HUES6 (cell line): ENCODE measurements at regions not wholly inside any gene's neighbourhood (a gene's known extent, or its start where the extent isn't known, plus 50 kb on each side); places are given as distances from the start of the nearest gene placed in this dataset.
"Not testable (repeated sequence)": the region's sequence is repeated elsewhere in the genome, so short reads cannot be mapped to it uniquely, and the experiment has no call there.

Experiments
- H3K27ac ChIP-seq: 2 replicates; pipeline ENCODE4 v1.7.0; 2013; ENCODE audit warnings: low read depth, mild to moderate bottlenecking, low read length, inconsistent platforms
- H3K27me3 ChIP-seq: 2 replicates; pipeline ENCODE4 v1.6.1; 2013; ENCODE audit warnings: low read length; ENCODE audit not compliant: control insufficient read depth, insufficient read depth
- H3K36me3 ChIP-seq: 2 replicates; pipeline ENCODE4 v1.6.1; 2013; ENCODE audit warnings: low read length; ENCODE audit not compliant: control insufficient read depth, insufficient read depth
- H3K4me1 ChIP-seq: 2 replicates; pipeline ENCODE4 v1.6.1; 2013; ENCODE audit warnings: low read length; ENCODE audit not compliant: control insufficient read depth, insufficient read depth
- H3K4me3 ChIP-seq: 2 replicates; pipeline ENCODE4 v1.5.1; 2013; ENCODE audit warnings: low read depth, low read length
- H3K9ac ChIP-seq: one replicate; pipeline ENCODE4 v1.6.1; 2013; ENCODE audit warnings: mild to moderate bottlenecking, low read length
- H3K9me3 ChIP-seq: 2 replicates; pipeline ENCODE4 v1.6.1; 2013; ENCODE audit warnings: low read depth, low read length; ENCODE audit not compliant: control insufficient read depth, insufficient read depth

GRCh38 chrX:121433289-121433688, 385.9 kb downstream of the GLUD2 start:
- no peak overlapping the region for H3K9ac ChIP-seq
- peaks cover 10% of the 10 kb centered on the region for H3K9me3 ChIP-seq
- H3K27me3 ChIP-seq = no peaks in the 10 kb centered on the region; the same call in 1 of the 2 replicates
- no peaks in the 10 kb centered on the region for H3K36me3 ChIP-seq
- no peaks in the 10 kb centered on the region for H3K4me1 ChIP-seq
- no peak overlapping the region for H3K4me3 ChIP-seq
- no peak overlapping the region for H3K27ac ChIP-seq

- not testable (repeated sequence) for H3K27ac ChIP-seq
These were observed 390.3 kb downstream of the GLUD2 start for GRCh38 chrX:121437666-121438065.

GRCh38 chrX:121455890-121456289, 408.5 kb downstream of the GLUD2 start:
- Histone ChIP-seq H3K4me1 (no peaks in the 10 kb centered on the region), H3K9ac (no peak overlapping the region), H3K27ac (no peak overlapping the region), H3K4me3 (no peak overlapping the region), H3K27me3 (no peaks in the 10 kb centered on the region; the same call in 1 of the 2 replicates), H3K9me3 (no peaks in the 10 kb centered on the region), H3K36me3 (no peaks in the 10 kb centered on the region)

More at GRCh38 chrX:121437666-121438065, 390.3 kb downstream of the GLUD2 start:
- not testable (repeated sequence) for H3K4me3 ChIP-seq, H3K9me3 ChIP-seq, H3K9ac ChIP-seq, H3K4me1 ChIP-seq, H3K36me3 ChIP-seq, H3K27me3 ChIP-seq

- H3K4me1 ChIP-seq = no peaks in the 10 kb centered on the region
- no peak overlapping the region for H3K9ac ChIP-seq
- H3K4me3 ChIP-seq = no peak overlapping the region
- no peaks in the 10 kb centered on the region; the same call in 1 of the 2 replicates for H3K27me3 ChIP-seq
- H3K36me3 ChIP-seq = no peaks in the 10 kb centered on the region
- no peak overlapping the region for H3K27ac ChIP-seq
- H3K9me3 ChIP-seq = no peaks in the 10 kb centered on the region; the same call in 1 of the 2 replicates
These were observed 408.9 kb downstream of the GLUD2 start for GRCh38 chrX:121456315-121456714.

GRCh38 chrX:121457096-121457495, 409.7 kb downstream of the GLUD2 start:
- H3K4me1 ChIP-seq = no peaks in the 10 kb centered on the region
- no peaks in the 10 kb centered on the region; the same call in 1 of the 2 replicates for H3K9me3 ChIP-seq
- no peaks in the 10 kb centered on the region; the same call in 1 of the 2 replicates for H3K27me3 ChIP-seq
- H3K4me3 ChIP-seq = no peak overlapping the region
- H3K36me3 ChIP-seq = no peaks in the 10 kb centered on the region
- H3K27ac ChIP-seq = no peak overlapping the region
- no peak overlapping the region for H3K9ac ChIP-seq

GRCh38 chrX:121479406-121479805, 432.0 kb downstream of the GLUD2 start:
- Histone ChIP-seq H3K9ac (no peak overlapping the region), H3K9me3 (peaks cover 14% of the 10 kb centered on the region), H3K4me1 (no peaks in the 10 kb centered on the region), H3K4me3 (no peak overlapping the region), H3K27me3 (no peaks in the 10 kb centered on the region; the same call in 1 of the 2 replicates), H3K27ac (no peak overlapping the region), H3K36me3 (no peaks in the 10 kb centered on the region)

- H3K36me3 ChIP-seq = no peaks in the 10 kb centered on the region
- no peaks in the 10 kb centered on the region for H3K4me1 ChIP-seq
- H3K9ac ChIP-seq = no peak overlapping the region
- no peak overlapping the region for H3K27ac ChIP-seq
- no peaks in the 10 kb centered on the region for H3K27me3 ChIP-seq
- H3K9me3 ChIP-seq = no peaks in the 10 kb centered on the region
- H3K4me3 ChIP-seq = no peak overlapping the region
These were observed 449.6 kb downstream of the GLUD2 start for GRCh38 chrX:121496966-121497365.

GRCh38 chrX:121504153-121504552, 456.7 kb downstream of the GLUD2 start:
- Histone ChIP-seq H3K27me3 (no peaks in the 10 kb centered on the region; the same call in 1 of the 2 replicates), H3K27ac (no peak overlapping the region), H3K9me3 (no peaks in the 10 kb centered on the region), H3K4me3 (no peak overlapping the region), H3K36me3 (no peaks in the 10 kb centered on the region), H3K9ac (no peak overlapping the region), H3K4me1 (no peaks in the 10 kb centered on the region)

- Histone ChIP-seq H3K4me1 (peaks cover 5% of the 10 kb centered on the region; the same call in 1 of the 2 replicates), H3K27ac (no peak overlapping the region), H3K9me3 (0 out of 2 replicates have a peak, but pooled peaks cover 4% of the 10 kb centered on the region), H3K9ac (no peak overlapping the region), H3K27me3 (no peaks in the 10 kb centered on the region; the same call in 1 of the 2 replicates), H3K4me3 (no peak overlapping the region), H3K36me3 (no peaks in the 10 kb centered on the region)
These were observed 498.9 kb downstream of the GLUD2 start for GRCh38 chrX:121546317-121546716.

- H3K9ac ChIP-seq = no peak overlapping the region
- H3K27me3 ChIP-seq = no peaks in the 10 kb centered on the region; the same call in 1 of the 2 replicates
- no peaks in the 10 kb centered on the region for H3K9me3 ChIP-seq
- H3K27ac ChIP-seq = no peak overlapping the region
- no peaks in the 10 kb centered on the region for H3K36me3 ChIP-seq
- H3K4me1 ChIP-seq = no peaks in the 10 kb centered on the region
- H3K4me3 ChIP-seq = no peak overlapping the region
These were observed 511.5 kb downstream of the GLUD2 start for GRCh38 chrX:121558886-121559285.

- Histone ChIP-seq H3K36me3 (no peaks in the 10 kb centered on the region), H3K9me3 (no peaks in the 10 kb centered on the region), H3K27me3 (no peaks in the 10 kb centered on the region; the same call in 1 of the 2 replicates), H3K27ac (no peak overlapping the region), H3K4me1 (no peaks in the 10 kb centered on the region), H3K4me3 (no peak overlapping the region), H3K9ac (no peak overlapping the region)
These were observed 515.2 kb downstream of the GLUD2 start for GRCh38 chrX:121562616-121563015.
